ENCODE measurements at regions not wholly inside any gene's neighbourhood (a gene's known extent, or its start where the extent isn't known, plus 50 kb on each side); places are given as distances from the start of the nearest gene placed in this dataset.

DNA sequence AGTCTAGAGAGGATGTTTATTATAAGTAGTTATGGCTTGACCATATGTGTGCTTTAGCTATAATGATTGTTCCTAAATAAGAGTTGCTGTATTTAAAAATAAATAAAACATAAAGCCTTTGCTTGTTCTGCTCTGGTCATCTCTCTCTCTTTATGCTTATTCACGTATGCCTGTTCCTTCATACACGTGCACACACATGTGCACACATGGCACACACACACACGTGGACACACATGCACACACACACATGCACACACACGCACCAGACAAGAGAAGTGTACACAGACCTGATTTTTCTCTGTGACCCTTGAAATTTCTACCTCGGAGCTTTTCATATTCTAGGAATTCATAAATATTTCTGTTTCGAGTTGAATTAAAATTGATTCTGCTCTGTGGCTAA, 658.2 kb upstream of the SALL3 start:
- H2AFZ ChIP-seq (ENCODE audit: control insufficient read depth, low read length) = no peak overlapping the region
- dilution Hi-C loops (cut with MboI; ENCODE audit: extremely low pct_ligation_motif_present, low sequenced_read_pairs) = no loop called here
- H3K27me3 ChIP-seq (ENCODE audit: control insufficient read depth, extremely low read depth, insufficient read depth, low read length) = no peaks in the 10 kb centered on the region
- no peaks in the 10 kb centered on the region for H3K9me1 ChIP-seq (ENCODE audit: control insufficient read depth, extremely low read depth, insufficient read depth, low read length)
- no peak overlapping the region for H3K4me2 ChIP-seq (ENCODE audit: control insufficient read depth, extremely low read depth, insufficient read depth, low read depth, low read length)
- H3K9me3 ChIP-seq (ENCODE audit: control insufficient read depth, low read depth, low read length) = peaks cover 9% of the 10 kb centered on the region
- no peaks in the 10 kb centered on the region for H3K4me1 ChIP-seq (ENCODE audit: control insufficient read depth, extremely low read depth, insufficient read depth, low read length)
- no peak overlapping the region for H3K27ac ChIP-seq (ENCODE audit: control insufficient read depth, insufficient read depth, low read length)
- no peak overlapping the region for H3K9ac ChIP-seq (ENCODE audit: control insufficient read depth, extremely low read depth, insufficient read depth, low read length)
- no peaks in the 10 kb centered on the region for H3K36me3 ChIP-seq (ENCODE audit: control insufficient read depth in 2 of 2, extremely low read depth in 1 of 2, insufficient read depth in 2 of 2, low read length in 2 of 2)
- DNase-seq (ENCODE audit: low read depth, low spot score) (no peak), FAIRE-seq (no peak)
- H3K4me3 ChIP-seq (ENCODE audit: control insufficient read depth in 2 of 3, extremely low read depth in 1 of 3, insufficient read depth in 2 of 3, low read depth in 1 of 3, low read length in 3 of 3) = no peak overlapping the region
- TF ChIP-seq EZH2 (IDR thresholded peaks at IDR 0.05; ENCODE audit: low read length) = no peak
- TF ChIP-seq, protein P1, sequence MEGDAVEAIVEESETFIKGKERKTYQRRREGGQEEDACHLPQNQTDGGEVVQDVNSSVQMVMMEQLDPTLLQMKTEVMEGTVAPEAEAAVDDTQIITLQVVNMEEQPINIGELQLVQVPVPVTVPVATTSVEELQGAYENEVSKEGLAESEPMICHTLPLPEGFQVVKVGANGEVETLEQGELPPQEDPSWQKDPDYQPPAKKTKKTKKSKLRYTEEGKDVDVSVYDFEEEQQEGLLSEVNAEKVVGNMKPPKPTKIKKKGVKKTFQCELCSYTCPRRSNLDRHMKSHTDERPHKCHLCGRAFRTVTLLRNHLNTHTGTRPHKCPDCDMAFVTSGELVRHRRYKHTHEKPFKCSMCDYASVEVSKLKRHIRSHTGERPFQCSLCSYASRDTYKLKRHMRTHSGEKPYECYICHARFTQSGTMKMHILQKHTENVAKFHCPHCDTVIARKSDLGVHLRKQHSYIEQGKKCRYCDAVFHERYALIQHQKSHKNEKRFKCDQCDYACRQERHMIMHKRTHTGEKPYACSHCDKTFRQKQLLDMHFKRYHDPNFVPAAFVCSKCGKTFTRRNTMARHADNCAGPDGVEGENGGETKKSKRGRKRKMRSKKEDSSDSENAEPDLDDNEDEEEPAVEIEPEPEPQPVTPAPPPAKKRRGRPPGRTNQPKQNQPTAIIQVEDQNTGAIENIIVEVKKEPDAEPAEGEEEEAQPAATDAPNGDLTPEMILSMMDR (optimal IDR thresholded peaks at IDR 0.05 in 1 of 3, IDR thresholded peaks at IDR 0.05 in 1 of 3, conservative IDR thresholded peaks at IDR 0.05 in 1 of 3; ENCODE audit: extremely low read depth in 1 of 3, insufficient read depth in 2 of 3, low read length in 3 of 3) = no peak
- H4K20me1 ChIP-seq (ENCODE audit: control insufficient read depth, extremely low read depth, insufficient read depth, low read length) = no peaks in the 10 kb centered on the region
- no peaks in the 10 kb centered on the region for H3K79me2 ChIP-seq (ENCODE audit: control insufficient read depth, insufficient read depth, low read length)

DNA sequence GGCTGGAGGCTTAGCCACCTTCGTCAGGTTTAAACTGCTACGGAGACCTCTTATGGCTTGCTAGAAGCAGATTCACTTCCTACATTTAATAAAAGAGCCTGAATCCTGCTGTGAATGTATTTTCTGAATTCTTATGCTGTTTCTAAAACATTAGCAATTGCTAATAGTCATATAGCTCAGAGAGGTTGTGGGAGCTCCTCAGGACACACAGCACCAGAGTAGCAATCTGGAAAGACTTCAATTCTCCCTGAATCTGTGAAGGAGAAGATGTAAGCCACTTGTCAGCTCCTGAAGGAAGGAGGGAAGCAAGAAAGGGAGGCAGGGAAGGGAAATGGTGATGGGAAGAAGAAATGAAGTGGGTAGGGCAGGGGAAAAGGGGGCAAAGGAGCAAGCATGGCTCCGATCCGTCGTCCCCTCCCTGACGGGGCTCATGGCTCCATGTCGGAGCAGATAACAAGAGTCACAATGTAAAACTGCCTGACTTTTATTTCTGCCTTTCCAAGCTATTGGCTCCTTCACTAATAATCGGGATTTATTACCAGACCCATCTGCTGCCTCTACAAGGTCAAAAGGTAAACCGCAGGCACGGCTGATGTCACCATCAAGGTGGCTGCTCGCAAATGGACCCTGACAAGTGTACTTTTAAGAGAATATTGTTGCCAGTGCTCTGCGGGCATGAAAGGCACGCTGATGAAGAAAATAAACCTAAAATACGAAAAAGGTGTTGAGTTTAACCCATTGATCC, 656.0 kb upstream of the SALL3 start:
- Histone ChIP-seq H3K27me3 (ENCODE audit: control insufficient read depth, extremely low read depth, insufficient read depth, low read length) (no peaks in the 10 kb centered on the region), H3K9me1 (ENCODE audit: control insufficient read depth, extremely low read depth, insufficient read depth, low read length) (no peaks in the 10 kb centered on the region)
- TF ChIP-seq EZH2 (IDR thresholded peaks at IDR 0.05; ENCODE audit: low read length) = no peak
- TF ChIP-seq, protein P1 (optimal IDR thresholded peaks at IDR 0.05 in 1 of 3, IDR thresholded peaks at IDR 0.05 in 1 of 3, conservative IDR thresholded peaks at IDR 0.05 in 1 of 3; ENCODE audit: extremely low read depth in 1 of 3, insufficient read depth in 2 of 3, low read length in 3 of 3) = no peak

More for the DNA sequence above, 656.0 kb upstream of the SALL3 start:
- dilution Hi-C loops (cut with MboI; ENCODE audit: extremely low pct_ligation_motif_present, low sequenced_read_pairs) = no loop called here
- peaks cover 11% of the 10 kb centered on the region for H3K9me3 ChIP-seq (ENCODE audit: control insufficient read depth, low read depth, low read length)
- no peaks in the 10 kb centered on the region for H4K20me1 ChIP-seq (ENCODE audit: control insufficient read depth, extremely low read depth, insufficient read depth, low read length)
- no peaks in the 10 kb centered on the region for H3K4me1 ChIP-seq (ENCODE audit: control insufficient read depth, extremely low read depth, insufficient read depth, low read length)
- no peak for FAIRE-seq
- no peak overlapping the region for H3K9ac ChIP-seq (ENCODE audit: control insufficient read depth, extremely low read depth, insufficient read depth, low read length)
- H3K36me3 ChIP-seq (ENCODE audit: control insufficient read depth in 2 of 2, extremely low read depth in 1 of 2, insufficient read depth in 2 of 2, low read length in 2 of 2) = no peaks in the 10 kb centered on the region
- H2AFZ ChIP-seq (ENCODE audit: control insufficient read depth, low read length) = no peak overlapping the region
- DNase-seq (ENCODE audit: low read depth, low spot score) = no peak
- no peak overlapping the region for H3K4me3 ChIP-seq (ENCODE audit: control insufficient read depth in 2 of 3, extremely low read depth in 1 of 3, insufficient read depth in 2 of 3, low read depth in 1 of 3, low read length in 3 of 3)
- H3K4me2 ChIP-seq (ENCODE audit: control insufficient read depth, extremely low read depth, insufficient read depth, low read depth, low read length) = no peak overlapping the region
- no peaks in the 10 kb centered on the region for H3K79me2 ChIP-seq (ENCODE audit: control insufficient read depth, insufficient read depth, low read length)
- no peak overlapping the region for H3K27ac ChIP-seq (ENCODE audit: control insufficient read depth, insufficient read depth, low read length)

Data from keratinocyte (primary cell).